Adrenal gland (tissue), 9 donors: ENCODE measurements at regions not wholly inside any gene's neighbourhood (a gene's known extent, or its start where the extent isn't known, plus 50 kb on each side); places are given as distances from the start of the nearest gene placed in this dataset.

Experiments
- DNase-seq, 7 donors: peaks; one replicate each; pipeline ENCODE4 v3.0.0-alpha.2; 2019 to 2020
- H3K27ac ChIP-seq, 5 donors: fragments of 200-600 bp; sonication (generic) in 4 of 5; 1 replicate in 3 of 5; 2 replicates in 2 of 5; pipeline versions ENCODE4 v1.5.1 to v1.8.0; 2016 to 2020; ENCODE audit warnings: mild to moderate bottlenecking in 1 of 5
- H3K27me3 ChIP-seq: fragments of 200-600 bp; 2 replicates; pipeline ENCODE4 v1.8.0; 2021
- H3K36me3 ChIP-seq, 2 donors: fragments of 200-600 bp; replicated peaks in 1 of 2; 1 replicate in 1 of 2; 2 replicates in 1 of 2; pipeline versions ENCODE4 v1.5.1 to v1.8.0; 2018 to 2022
- H3K4me1 ChIP-seq, 2 donors: fragments of 200-600 bp; replicated peaks in 1 of 2; 1 replicate in 1 of 2; 2 replicates in 1 of 2; pipeline versions ENCODE4 v1.5.1 to v1.8.0; 2018 to 2021
- H3K4me3 ChIP-seq, 4 donors: fragments of 200-600 bp; sonication (generic) in 3 of 4; one replicate each; pipeline ENCODE4 v1.5.1; 2016 to 2018
- H3K9me3 ChIP-seq, 3 donors: fragments of 200-600 bp; sonication (generic) in 1 of 3; replicated peaks in 1 of 3; 1 replicate in 2 of 3; 2 replicates in 1 of 3; pipeline versions ENCODE4 v1.5.1 to v1.8.0; 2016 to 2021
- CTCF ChIP-seq, 6 experiments: fragments of 450-650 bp in 4 of 6; fragments of 200-600 bp in 2 of 6; sonication (generic) in 1 of 6; IDR thresholded peaks; 1 replicate in 5 of 6; 2 replicates in 1 of 6; pipeline versions ENCODE4 v1.5.1 to v1.8.0; 2016 to 2021; ENCODE audit warnings: antibody characterized with exemption in 6 of 6, mild to moderate bottlenecking in 2 of 6, moderate library complexity in 1 of 6
- POLR2A ChIP-seq, 2 donors: fragments of 450-650 bp; IDR thresholded peaks; one replicate each; pipeline ENCODE4 v1.6.1; 2017; ENCODE audit warnings: antibody characterized with exemption in 2 of 2, mild to moderate bottlenecking in 2 of 2, moderate library complexity in 1 of 2
- WGBS, 4 donors: extraction: QIAGEN DNeasy Blood & Tissue Kit in 2 of 4; methylation state at CpG; one replicate each; pipeline versions ENCODE4 v1.1.5 to v1.1.7; 2013 to 2017; 5-methylcytosine and 5-hydroxymethylcytosine counted together
- intact Hi-C, 2 donors: fragments of 100-400 bp; cut with DNase I; formaldehyde crosslinking; loops; one replicate each; pipeline versions ENCODE4 v1.14.1 to v1.15.0; 2022 to 2023
- donor health status: healthy with polysubstance abuse.
- donor health status: Bipolar disorder and iron deficiency.
- donor health status: DM: yes; HTN: yes; CAD: no.
- donor health status: DM: no; HTN: no; CAD: no.
- donor health status: DM: no; HTN: no; CAD: no.

DNA sequence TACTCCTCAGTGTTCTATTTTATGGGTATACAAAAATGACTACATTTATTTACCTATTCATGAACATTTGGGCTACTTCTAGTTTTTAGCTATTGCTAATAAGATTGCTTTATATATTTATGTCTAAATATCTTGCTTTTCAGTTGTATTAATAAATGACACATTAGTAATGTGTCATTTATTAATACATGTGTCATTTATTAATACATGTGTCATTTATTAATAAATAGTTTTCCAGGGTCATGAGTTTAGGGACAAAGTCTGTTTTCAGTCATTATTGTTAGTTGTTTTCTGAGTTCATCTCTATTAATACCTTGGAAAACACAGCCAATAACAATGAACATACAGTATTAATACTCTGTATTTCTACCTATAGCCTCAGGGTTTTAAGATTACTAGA lies 1630.7 kb upstream of the IGFBP7 start:
- no peaks in the 10 kb centered on the region for H3K9me3 ChIP-seq
- no peaks in the 10 kb centered on the region for H3K4me1 ChIP-seq
- H3K27ac ChIP-seq, result no peak overlapping the region
- intact Hi-C loops, result no loop called here
- no peak overlapping the region for H3K4me3 ChIP-seq
- no peaks in the 10 kb centered on the region for H3K27me3 ChIP-seq
- no peak for DNase-seq
- H3K36me3 ChIP-seq, result no peaks in the 10 kb centered on the region
- no peak for TF ChIP-seq CTCF (IDR thresholded peaks at IDR 0.05)

- no peak overlapping the region for H3K27ac ChIP-seq
- no peaks in the 10 kb centered on the region for H3K9me3 ChIP-seq
- intact Hi-C loops, result no loop called here
- no peaks in the 10 kb centered on the region for H3K4me1 ChIP-seq
- H3K27me3 ChIP-seq, result no peaks in the 10 kb centered on the region
- no peak for DNase-seq
- whole genome bisulfite sequencing, 4 donors, result 77 to 98% (median 88%) methylated on average over 1 of the region's 1 CpG
- no peak for TF ChIP-seq CTCF (IDR thresholded peaks at IDR 0.05)
- no peak for TF ChIP-seq POLR2A (IDR thresholded peaks at IDR 0.05)
- H3K4me3 ChIP-seq, result no peak overlapping the region
- H3K36me3 ChIP-seq, result no peaks in the 10 kb centered on the region
These were observed 1629.1 kb upstream of the IGFBP7 start for GRCh38 chr4:58739275-58739674.

GRCh38 chr4:58738375-58738774 lies 1628.2 kb upstream of the IGFBP7 start:
- Histone ChIP-seq H3K36me3 (no peaks in the 10 kb centered on the region), H3K27me3 (no peaks in the 10 kb centered on the region), H3K9me3 (no peaks in the 10 kb centered on the region), H3K4me3 (no peak overlapping the region), H3K27ac (no peak overlapping the region), H3K4me1 (no peaks in the 10 kb centered on the region)
- TF ChIP-seq CTCF (IDR thresholded peaks at IDR 0.05), result no peak
- DNase-seq, result no peak
- intact Hi-C loops, result no loop called here

DNA sequence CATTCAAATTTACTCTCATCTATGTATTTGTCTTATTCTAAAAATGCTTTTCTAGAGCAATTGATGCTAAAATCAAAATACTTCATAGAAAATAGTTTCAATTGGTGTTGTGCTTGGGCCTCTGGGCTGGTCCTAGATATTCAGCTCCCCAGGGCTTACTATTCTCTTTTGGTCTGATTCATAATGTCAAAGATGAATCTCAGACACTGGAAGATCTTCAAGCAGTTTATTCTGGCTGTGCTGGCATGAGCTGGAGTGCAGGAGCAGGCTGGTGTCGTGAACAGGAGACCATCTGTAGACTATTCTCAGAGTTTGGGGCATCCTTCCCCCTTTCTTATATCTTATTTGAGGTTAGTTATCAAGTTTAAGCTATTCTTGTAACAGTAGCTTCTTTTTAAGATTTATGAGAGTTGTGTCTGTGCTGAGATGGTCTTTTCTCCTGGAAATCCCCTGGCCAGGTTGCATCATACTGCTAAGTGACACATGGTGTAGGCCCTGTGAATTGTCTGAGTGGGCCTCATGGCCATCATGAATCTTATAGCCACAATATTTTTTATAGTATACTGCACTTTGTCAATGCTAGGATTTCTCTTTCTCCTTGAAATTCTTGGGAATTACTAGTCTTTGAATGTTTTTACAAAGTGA lies 1624.0 kb upstream of the IGFBP7 start:
- H3K27ac ChIP-seq, result no peak overlapping the region
- intact Hi-C loops, result no loop called here
- H3K27me3 ChIP-seq, result no peaks in the 10 kb centered on the region
- DNase-seq, result no peak
- H3K36me3 ChIP-seq, result no peaks in the 10 kb centered on the region
- TF ChIP-seq CTCF (IDR thresholded peaks at IDR 0.05) (no peak), POLR2A (IDR thresholded peaks at IDR 0.05) (no peak)
- WGBS, 4 donors, result 64 to 91% (median 73%) methylated on average over 1 of the region's 1 CpG
- H3K4me3 ChIP-seq, result no peak overlapping the region
- no peaks in the 10 kb centered on the region for H3K9me3 ChIP-seq
- no peaks in the 10 kb centered on the region for H3K4me1 ChIP-seq
